SK-N-MC (cell line): ENCODE measurements at regions not wholly inside any gene's neighbourhood (a gene's known extent, or its start where the extent isn't known, plus 50 kb on each side); places are given as distances from the start of the nearest gene placed in this dataset.

Source experiments
- EZH2 ChIP-seq: fragments of 200-600 bp; sonication (generic); IDR thresholded peaks from one replicate; pipeline ENCODE4 v1.6.1; 2017; ENCODE audit warnings: antibody characterized with exemption
- POLR2AphosphoS5 ChIP-seq: IDR thresholded peaks from 2 replicates; pipeline ENCODE4 v1.6.1; 2012; ENCODE audit warnings: mild to moderate bottlenecking, low read depth, low read length, borderline replicate concordance

- TF ChIP-seq EZH2 (no peak), POLR2AphosphoS5 (no peak)
These were observed 244.8 kb downstream of the PCDH20 start for GRCh38 chr13:61170856-61171255.
